CD14-positive monocyte (primary cell): ENCODE measurements at regions not wholly inside any gene's neighbourhood (a gene's known extent, or its start where the extent isn't known, plus 50 kb on each side); places are given as distances from the start of the nearest gene placed in this dataset.

Experiments
- DNase-seq, 3 donors: peaks; one replicate each; pipeline ENCODE4 v3.0.0-alpha.2; 2011 to 2022
- H2AFZ ChIP-seq: 2 replicates; pipeline ENCODE4 v1.6.0; 2012; ENCODE audit warnings: mild to moderate bottlenecking, low read depth, low read length, inconsistent platforms; ENCODE audit not compliant: insufficient read depth, poor library complexity, severe bottlenecking
- H3K27ac ChIP-seq, 2 donors: 1 replicate in 1 of 2; 2 replicates in 1 of 2; pipeline ENCODE4 v1.5.1; 2012 to 2013; ENCODE audit warnings: low read length in 2 of 2, control low read depth in 1 of 2, inconsistent platforms in 1 of 2, low read depth in 1 of 2, mild to moderate bottlenecking in 1 of 2
- H3K27me3 ChIP-seq, 2 donors: one replicate each; pipeline versions ENCODE4 v1.6.0 to v1.6.1; 2011 to 2013; ENCODE audit warnings: low read length in 2 of 2; ENCODE audit not compliant: control insufficient read depth in 2 of 2, insufficient read depth in 2 of 2
- H3K36me3 ChIP-seq, 2 donors: replicated peaks in 1 of 2; 1 replicate in 1 of 2; 2 replicates in 1 of 2; pipeline versions ENCODE4 v1.5.1 to v1.6.1; 2012 to 2013; ENCODE audit warnings: low read length in 2 of 2, control low read depth in 1 of 2, inconsistent platforms in 1 of 2, mild to moderate bottlenecking in 1 of 2; ENCODE audit not compliant: insufficient read depth in 2 of 2, control insufficient read depth in 1 of 2
- H3K4me1 ChIP-seq, 2 donors: 1 replicate in 1 of 2; 2 replicates in 1 of 2; pipeline versions ENCODE4 v1.5.1 to v1.6.1; 2012 to 2013; ENCODE audit warnings: low read length in 2 of 2, control low read depth in 1 of 2, inconsistent platforms in 1 of 2, mild to moderate bottlenecking in 1 of 2, moderate library complexity in 1 of 2; ENCODE audit not compliant: insufficient read depth in 2 of 2, control insufficient read depth in 1 of 2
- H3K4me2 ChIP-seq: replicated peaks from 2 replicates; pipeline ENCODE3; 2012; ENCODE audit warnings: low read length, moderate library complexity, mild to moderate bottlenecking; ENCODE audit not compliant: poor library complexity, severe bottlenecking; ENCODE audit errors: extremely low read depth
- H3K4me3 ChIP-seq, 3 experiments: fragments of 200-600 bp in 1 of 3; sonication (generic) in 1 of 3; replicated peaks in 1 of 3; 1 replicate in 2 of 3; 2 replicates in 1 of 3; pipeline ENCODE4 v1.5.1; 2011 to 2013; ENCODE audit warnings: low read length in 3 of 3, mild to moderate bottlenecking in 3 of 3, control low read depth in 2 of 3, low read depth in 2 of 3, inconsistent platforms in 1 of 3, moderate library complexity in 1 of 3
- H3K79me2 ChIP-seq: 2 replicates; pipeline ENCODE4 v1.6.0; 2012; ENCODE audit warnings: mild to moderate bottlenecking, control low read depth, inconsistent platforms, low read length, moderate library complexity; ENCODE audit not compliant: insufficient read depth
- H3K9ac ChIP-seq: 2 replicates; pipeline ENCODE4 v1.6.0; 2017; ENCODE audit warnings: low read length, mild to moderate bottlenecking; ENCODE audit not compliant: insufficient read depth, poor library complexity, severe bottlenecking
- H3K9me3 ChIP-seq, 2 donors: replicated peaks in 1 of 2; 1 replicate in 1 of 2; 2 replicates in 1 of 2; pipeline versions ENCODE4 v1.5.1 to v1.6.1; 2012 to 2013; ENCODE audit warnings: low read length in 2 of 2, control low read depth in 1 of 2; ENCODE audit not compliant: control insufficient read depth in 1 of 2, insufficient read depth in 1 of 2
- H4K20me1 ChIP-seq: 2 replicates; pipeline ENCODE4 v1.6.0; 2012; ENCODE audit warnings: mild to moderate bottlenecking, low read length, control low read depth, moderate library complexity; ENCODE audit not compliant: insufficient read depth
- H3K27ac Mint-ChIP-seq, 7 donors: one replicate each; pipeline ENCODE4 v1.8.0; 2020; ENCODE audit warnings: mild to moderate bottlenecking in 7 of 7, mixed read lengths in 7 of 7, moderate library complexity in 6 of 7, inconsistent platforms in 2 of 7
- H3K27me3 Mint-ChIP-seq, 3 donors: one replicate each; pipeline ENCODE4 v1.8.0; 2021 to 2022; ENCODE audit warnings: low read depth in 3 of 3, mild to moderate bottlenecking in 3 of 3, mixed read lengths in 3 of 3, moderate library complexity in 3 of 3, inconsistent platforms in 1 of 3
- H3K36me3 Mint-ChIP-seq, 2 donors: one replicate each; pipeline ENCODE4 v1.8.0; 2020; ENCODE audit warnings: mixed read lengths in 2 of 2, inconsistent platforms in 1 of 2, mild to moderate bottlenecking in 1 of 2
- H3K4me1 Mint-ChIP-seq: one replicate; pipeline ENCODE4 v1.8.0; 2020; ENCODE audit warnings: mild to moderate bottlenecking, mixed read lengths
- H3K4me3 Mint-ChIP-seq, 2 donors: one replicate each; pipeline ENCODE4 v1.8.0; 2020; ENCODE audit warnings: mild to moderate bottlenecking in 2 of 2, mixed read lengths in 2 of 2, moderate library complexity in 1 of 2
- H3K9me3 Mint-ChIP-seq, 7 donors: one replicate each; pipeline ENCODE4 v1.8.0; 2020 to 2022; ENCODE audit warnings: mixed read lengths in 7 of 7, mild to moderate bottlenecking in 6 of 7, moderate library complexity in 6 of 7, inconsistent platforms in 2 of 7
- WGBS: methylation state at CpG from one replicate; pipeline ENCODE4 v1.1.5; 2013; ENCODE audit warnings: missing lambda C conversion rate; ENCODE audit not compliant: insufficient coverage; 5-methylcytosine and 5-hydroxymethylcytosine counted together
- intact Hi-C, 2 donors: fragments of 100-400 bp; cut with micrococcal nuclease; formaldehyde crosslinking; loops; one replicate each; pipeline versions ENCODE4 v1.15.0 to v1.15.1; 2023
- TF ChIP-seq, protein P1 (sequence below): fragments of 200-600 bp; IDR thresholded peaks from one replicate; pipeline ENCODE4 v1.8.0; 2022; ENCODE audit warnings: antibody characterized with exemption, mild to moderate bottlenecking

DNA sequence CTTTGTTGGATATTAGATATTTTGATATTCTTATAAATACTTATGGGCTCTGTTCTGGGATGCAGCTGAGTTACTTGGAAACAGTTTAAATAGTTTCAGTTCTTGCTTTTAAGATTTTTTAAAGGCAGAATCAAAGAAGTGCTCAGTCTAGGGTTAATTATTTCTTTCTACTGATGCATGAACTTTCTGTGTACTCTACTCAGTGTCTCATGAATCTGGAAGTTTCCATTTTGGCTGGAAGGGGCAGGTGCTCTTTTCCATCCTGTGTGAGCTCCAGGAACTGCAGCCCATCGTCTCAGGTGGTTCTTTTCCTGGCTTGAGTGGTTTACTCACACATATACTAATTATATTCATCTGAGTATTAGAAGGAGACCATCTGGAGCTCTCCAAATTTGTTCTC lies 61.1 kb upstream of the CPHXL start:
- peaks cover 5 to 22% (median 8%) of the 10 kb centered on the region in 3 donors for H3K27me3 Mint-ChIP-seq
- no peaks in the 10 kb centered on the region for H3K9me3 Mint-ChIP-seq
- Histone ChIP-seq H3K4me3 (no peak overlapping the region), H3K4me2 (no peak overlapping the region), H3K27ac (no peak overlapping the region), H3K9ac (no peak overlapping the region), H3K4me1 (no peaks in the 10 kb centered on the region), H4K20me1 (no peaks in the 10 kb centered on the region), H3K79me2 (no peaks in the 10 kb centered on the region), H2AFZ (no peak overlapping the region), H3K27me3 (peaks cover 0 to 11% of the 10 kb centered on the region in 2 donors), H3K36me3 (no peaks in the 10 kb centered on the region), H3K9me3 (no peaks in the 10 kb centered on the region)
- no peaks in the 10 kb centered on the region for H3K4me1 Mint-ChIP-seq
- no peak for DNase-seq
- TF ChIP-seq, protein P1, sequence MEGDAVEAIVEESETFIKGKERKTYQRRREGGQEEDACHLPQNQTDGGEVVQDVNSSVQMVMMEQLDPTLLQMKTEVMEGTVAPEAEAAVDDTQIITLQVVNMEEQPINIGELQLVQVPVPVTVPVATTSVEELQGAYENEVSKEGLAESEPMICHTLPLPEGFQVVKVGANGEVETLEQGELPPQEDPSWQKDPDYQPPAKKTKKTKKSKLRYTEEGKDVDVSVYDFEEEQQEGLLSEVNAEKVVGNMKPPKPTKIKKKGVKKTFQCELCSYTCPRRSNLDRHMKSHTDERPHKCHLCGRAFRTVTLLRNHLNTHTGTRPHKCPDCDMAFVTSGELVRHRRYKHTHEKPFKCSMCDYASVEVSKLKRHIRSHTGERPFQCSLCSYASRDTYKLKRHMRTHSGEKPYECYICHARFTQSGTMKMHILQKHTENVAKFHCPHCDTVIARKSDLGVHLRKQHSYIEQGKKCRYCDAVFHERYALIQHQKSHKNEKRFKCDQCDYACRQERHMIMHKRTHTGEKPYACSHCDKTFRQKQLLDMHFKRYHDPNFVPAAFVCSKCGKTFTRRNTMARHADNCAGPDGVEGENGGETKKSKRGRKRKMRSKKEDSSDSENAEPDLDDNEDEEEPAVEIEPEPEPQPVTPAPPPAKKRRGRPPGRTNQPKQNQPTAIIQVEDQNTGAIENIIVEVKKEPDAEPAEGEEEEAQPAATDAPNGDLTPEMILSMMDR = no peak
- H3K27ac Mint-ChIP-seq = no peak overlapping the region
- intact Hi-C loops = no loop called here
- no CpG with 5 or more reads among the region's 1 CpG for WGBS
- no peak overlapping the region for H3K4me3 Mint-ChIP-seq
- H3K36me3 Mint-ChIP-seq = no peaks in the 10 kb centered on the region

DNA sequence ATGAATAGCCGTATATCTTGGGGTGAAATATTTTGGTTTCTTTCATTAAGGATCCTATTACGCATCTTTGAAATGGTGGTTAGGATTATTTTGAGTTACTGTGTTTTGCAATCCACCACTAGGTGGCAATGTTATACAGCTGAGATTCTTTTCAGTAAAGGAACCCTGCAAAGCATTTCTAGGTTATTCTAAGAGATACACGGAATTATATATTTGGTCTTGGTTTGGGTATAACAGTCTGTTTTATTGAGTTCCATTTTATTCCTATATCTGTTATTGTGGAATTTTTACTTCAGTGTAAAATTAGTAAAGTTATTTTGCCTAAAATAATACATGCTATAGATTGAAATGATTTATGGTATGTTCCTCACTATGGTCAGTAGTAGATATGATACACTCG lies 62.9 kb upstream of the CPHXL start:
- H2AFZ ChIP-seq = no peak overlapping the region
- no peaks in the 10 kb centered on the region for H3K9me3 ChIP-seq
- no peak overlapping the region for H3K4me2 ChIP-seq
- H3K4me3 ChIP-seq = no peak overlapping the region
- H3K27me3 ChIP-seq = peaks cover 0 to 6% of the 10 kb centered on the region in 2 donors
- WGBS = 25% methylated on average over 2 of the region's 4 CpGs
- Mint-ChIP-seq H3K27me3 (peaks cover 4 to 13% (median 5%) of the 10 kb centered on the region in 3 donors), H3K4me3 (no peak overlapping the region), H3K9me3 (no peaks in the 10 kb centered on the region), H3K4me1 (peaks cover 2% of the 10 kb centered on the region), H3K36me3 (no peaks in the 10 kb centered on the region), H3K27ac (no peak overlapping the region)
- H3K4me1 ChIP-seq = no peaks in the 10 kb centered on the region
- peak in 2 of 3 donors; percentile 23 to 27 for DNase-seq
- no peaks in the 10 kb centered on the region for H4K20me1 ChIP-seq
- no peaks in the 10 kb centered on the region for H3K36me3 ChIP-seq
- no peak overlapping the region for H3K9ac ChIP-seq
- H3K27ac ChIP-seq = no peak overlapping the region
- intact Hi-C loops = no loop called here
- TF ChIP-seq, protein P1 = peak; percentile 88
- H3K79me2 ChIP-seq = no peaks in the 10 kb centered on the region
